ENCODE measurements at regions not wholly inside any gene's neighbourhood (a gene's known extent, or its start where the extent isn't known, plus 50 kb on each side); places are given as distances from the start of the nearest gene placed in this dataset.

GRCh38 chr12:3416159-3416558, 74.8 kb upstream of the PRMT8 start:
- Histone ChIP-seq H3K4me3 (no peak overlapping the region), H3K4me1 (no peaks in the 10 kb centered on the region), H3K27me3 (peaks cover 0 to 64% (median 0%) of the 10 kb centered on the region in 4 donors), H3K9me3 (no peaks in the 10 kb centered on the region), H3K27ac (no peak overlapping the region), H3K36me3 (no peaks in the 10 kb centered on the region)
- intact Hi-C loops (cut with DNase I) = no loop called here
- 71 to 100% methylated on average over 1 of the region's 1 CpG for WGBS, 2 donors
- DNase-seq = no peak
- TF ChIP-seq POLR2A (IDR thresholded peaks at IDR 0.05) (no peak), CTCF (IDR thresholded peaks at IDR 0.05) (no peak)

- no peak for TF ChIP-seq CTCF (IDR thresholded peaks at IDR 0.05)
- TF ChIP-seq POLR2A (IDR thresholded peaks at IDR 0.05) = no peak
- DNase-seq = no peak
- Histone ChIP-seq H3K36me3 (no peaks in the 10 kb centered on the region), H3K4me3 (no peak overlapping the region), H3K27ac (no peak overlapping the region), H3K9me3 (no peaks in the 10 kb centered on the region), H3K27me3 (peaks cover 0 to 69% (median 0%) of the 10 kb centered on the region in 4 donors), H3K4me1 (no peaks in the 10 kb centered on the region)
- 79 to 82% methylated on average over 1 of the region's 1 CpG for WGBS, 2 donors
- intact Hi-C loops (cut with DNase I) = no loop called here
These were observed 74.3 kb upstream of the PRMT8 start for GRCh38 chr12:3416670-3417069.

- WGBS, 2 donors = 49 to 68% methylated on average over 3 of the region's 3 CpGs
- no peak for DNase-seq
- Histone ChIP-seq H3K4me1 (no peaks in the 10 kb centered on the region), H3K4me3 (no peak overlapping the region), H3K36me3 (no peaks in the 10 kb centered on the region), H3K27me3 (peaks cover 0 to 74% (median 0%) of the 10 kb centered on the region in 4 donors), H3K9me3 (no peaks in the 10 kb centered on the region), H3K27ac (no peak overlapping the region)
- no peak for TF ChIP-seq CTCF (IDR thresholded peaks at IDR 0.05)
- no peak for TF ChIP-seq POLR2A (IDR thresholded peaks at IDR 0.05)
- intact Hi-C loops (cut with DNase I) = no loop called here
These were observed 73.9 kb upstream of the PRMT8 start for GRCh38 chr12:3417113-3417512.

- H3K4me3 ChIP-seq = no peak overlapping the region
- no peaks in the 10 kb centered on the region for H3K4me1 ChIP-seq
- WGBS, 2 donors = 60% methylated on average over 1 to 3 of the region's 3 CpGs
- intact Hi-C loops (cut with DNase I) = no loop called here
- peaks cover 0 to 83% (median 0%) of the 10 kb centered on the region in 4 donors for H3K27me3 ChIP-seq
- no peaks in the 10 kb centered on the region for H3K9me3 ChIP-seq
- no peak overlapping the region for H3K27ac ChIP-seq
- no peak for DNase-seq
- TF ChIP-seq POLR2A (IDR thresholded peaks at IDR 0.05) = no peak
- TF ChIP-seq CTCF (IDR thresholded peaks at IDR 0.05) = no peak
- no peaks in the 10 kb centered on the region for H3K36me3 ChIP-seq
These were observed 73.0 kb upstream of the PRMT8 start for GRCh38 chr12:3417937-3418462.

- DNase-seq = no peak
- Histone ChIP-seq H3K27ac (no peak overlapping the region), H3K36me3 (no peaks in the 10 kb centered on the region), H3K27me3 (peaks cover 0 to 88% (median 0%) of the 10 kb centered on the region in 4 donors), H3K9me3 (no peaks in the 10 kb centered on the region), H3K4me1 (no peaks in the 10 kb centered on the region), H3K4me3 (no peak overlapping the region)
- intact Hi-C loops (cut with DNase I) = no loop called here
- WGBS, 2 donors = 56 to 73% methylated on average over 9 to 11 of the region's 12 CpGs
- TF ChIP-seq POLR2A (IDR thresholded peaks at IDR 0.05) (no peak), CTCF (IDR thresholded peaks at IDR 0.05) (no peak)
These were observed 72.2 kb upstream of the PRMT8 start for GRCh38 chr12:3418609-3419390.

Data from esophagus squamous epithelium (tissue), 5 donors.